Keratinocyte (primary cell): ENCODE measurements at regions not wholly inside any gene's neighbourhood (a gene's known extent, or its start where the extent isn't known, plus 50 kb on each side); places are given as distances from the start of the nearest gene placed in this dataset.
A peak's percentile ranks its signal among the peaks of the same experiment; 100 is the strongest.

Experiments used
- DNase-seq: peaks from one replicate; pipeline ENCODE4 v3.0.0-alpha.2; 2011; ENCODE audit warnings: low read depth, missing footprints, low spot score
- FAIRE-seq: peaks from 2 replicates; lab custom pipeline; 2011; peaks lifted over from hg19 to GRCh38; lab: Jason Lieb, UNC
- H2AFZ ChIP-seq: 2 replicates; pipeline ENCODE4 v1.6.0; 2012; ENCODE audit warnings: low read length, control low read depth, inconsistent platforms; ENCODE audit not compliant: control insufficient read depth
- H3K27ac ChIP-seq: 2 replicates; pipeline ENCODE4 v1.5.1; 2011; ENCODE audit warnings: low read length; ENCODE audit not compliant: control insufficient read depth, insufficient read depth
- H3K27me3 ChIP-seq: 3 replicates; pipeline ENCODE4 v1.6.0; 2011; ENCODE audit warnings: low read length; ENCODE audit not compliant: control insufficient read depth, insufficient read depth; ENCODE audit errors: extremely low read depth
- H3K36me3 ChIP-seq, 2 experiments: 2 replicates in 1 of 2; 3 replicates in 1 of 2; pipeline ENCODE4 v1.5.1; 2011; ENCODE audit warnings: low read length in 2 of 2, mild to moderate bottlenecking in 1 of 2; ENCODE audit not compliant: control insufficient read depth in 2 of 2, insufficient read depth in 2 of 2; ENCODE audit errors: extremely low read depth in 1 of 2
- H3K4me1 ChIP-seq: 3 replicates; pipeline ENCODE4 v1.5.1; 2011; ENCODE audit warnings: low read length; ENCODE audit not compliant: control insufficient read depth, insufficient read depth; ENCODE audit errors: extremely low read depth
- H3K4me2 ChIP-seq: 3 replicates; pipeline ENCODE4 v1.6.0; 2011; ENCODE audit warnings: low read depth, low read length; ENCODE audit not compliant: control insufficient read depth, insufficient read depth; ENCODE audit errors: extremely low read depth
- H3K4me3 ChIP-seq, 3 experiments: fragments of 200-600 bp in 1 of 3; sonication (generic) in 1 of 3; 2 replicates in 2 of 3; 3 replicates in 1 of 3; pipeline ENCODE4 v1.5.1; 2011 to 2016; ENCODE audit warnings: low read length in 3 of 3, mild to moderate bottlenecking in 3 of 3, control low read depth in 2 of 3, inconsistent platforms in 1 of 3, low read depth in 1 of 3, mixed read lengths in 1 of 3, mixed run types in 1 of 3, moderate library complexity in 1 of 3; ENCODE audit not compliant: control insufficient read depth in 2 of 3, insufficient read depth in 2 of 3; ENCODE audit errors: extremely low read depth in 1 of 3
- H3K79me2 ChIP-seq: 2 replicates; pipeline ENCODE4 v1.6.0; 2012; ENCODE audit warnings: low read length; ENCODE audit not compliant: control insufficient read depth, insufficient read depth
- H3K9ac ChIP-seq: 3 replicates; pipeline ENCODE4 v1.6.0; 2011; ENCODE audit warnings: low read length; ENCODE audit not compliant: control insufficient read depth, insufficient read depth; ENCODE audit errors: extremely low read depth
- H3K9me1 ChIP-seq: 3 replicates; pipeline ENCODE4 v1.6.0; 2011; ENCODE audit warnings: low read length; ENCODE audit not compliant: control insufficient read depth, insufficient read depth; ENCODE audit errors: extremely low read depth
- H3K9me3 ChIP-seq: 2 replicates; pipeline ENCODE4 v1.5.1; 2012; ENCODE audit warnings: low read depth, low read length; ENCODE audit not compliant: control insufficient read depth
- H4K20me1 ChIP-seq: 3 replicates; pipeline ENCODE4 v1.6.0; 2011; ENCODE audit warnings: low read length; ENCODE audit not compliant: control insufficient read depth, insufficient read depth; ENCODE audit errors: extremely low read depth
- EZH2 ChIP-seq: IDR thresholded peaks from one replicate; pipeline ENCODE4 v1.6.1; 2012; ENCODE audit warnings: inconsistent platforms, mild to moderate bottlenecking, low read length, moderate library complexity
- dilution Hi-C: fragments of 300-500 bp; cut with MboI; formaldehyde crosslinking; loops from one replicate; pipeline ENCODE4 v1.7.0; 2020; ENCODE audit warnings: low sequenced_read_pairs; ENCODE audit not compliant: extremely low pct_ligation_motif_present
- TF ChIP-seq, protein P1 (sequence below), 3 experiments: IDR thresholded peaks in 1 of 3; conservative IDR thresholded peaks in 1 of 3; optimal IDR thresholded peaks in 1 of 3; 2 replicates in 2 of 3; 3 replicates in 1 of 3; pipeline versions ENCODE3 to v1.5.1; 2011; ENCODE audit warnings: low read length in 3 of 3, mild to moderate bottlenecking in 3 of 3, moderate library complexity in 2 of 3, control low read depth in 1 of 3, inconsistent platforms in 1 of 3; ENCODE audit not compliant: insufficient read depth in 2 of 3; ENCODE audit errors: extremely low read depth in 1 of 3

DNA sequence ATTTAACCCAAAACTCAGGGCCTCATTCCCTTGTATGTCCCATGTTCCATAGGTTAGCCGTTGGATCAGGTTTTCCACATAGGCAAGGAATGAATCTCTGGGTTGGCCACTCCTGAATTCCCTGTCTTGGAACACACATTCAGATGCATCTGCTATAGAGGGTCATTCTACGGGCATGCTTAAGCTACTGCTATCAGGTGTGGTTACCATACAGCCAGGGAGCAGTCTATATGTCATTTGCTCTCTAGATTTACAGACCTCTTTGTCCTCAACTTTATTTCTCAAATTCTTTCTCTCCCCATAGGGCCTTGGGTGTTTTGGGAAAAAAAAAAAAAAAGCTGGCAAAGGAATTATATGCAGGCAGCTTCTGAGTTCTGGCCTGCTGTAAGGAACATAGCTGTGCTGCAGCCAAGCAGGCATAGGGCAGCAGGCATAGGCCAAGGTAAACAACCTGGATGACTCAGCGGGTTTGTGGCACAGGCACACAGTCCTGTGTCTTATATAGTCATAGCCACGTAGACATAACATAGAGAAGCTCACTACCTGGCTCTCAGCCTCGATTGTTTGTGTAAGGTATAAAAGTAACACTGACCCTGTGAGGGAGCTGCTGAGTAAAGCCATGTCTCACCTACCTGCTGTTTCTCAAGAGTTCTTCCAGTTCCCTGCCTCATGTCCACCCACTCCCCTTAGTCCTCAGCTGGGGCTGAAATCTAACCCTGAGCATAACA lies 141.5 kb downstream of the OSTF1 start:
- no peak overlapping the region for H3K4me2 ChIP-seq
- H3K27ac ChIP-seq = no peak overlapping the region
- no peaks in the 10 kb centered on the region for H3K36me3 ChIP-seq
- TF ChIP-seq, protein P1, sequence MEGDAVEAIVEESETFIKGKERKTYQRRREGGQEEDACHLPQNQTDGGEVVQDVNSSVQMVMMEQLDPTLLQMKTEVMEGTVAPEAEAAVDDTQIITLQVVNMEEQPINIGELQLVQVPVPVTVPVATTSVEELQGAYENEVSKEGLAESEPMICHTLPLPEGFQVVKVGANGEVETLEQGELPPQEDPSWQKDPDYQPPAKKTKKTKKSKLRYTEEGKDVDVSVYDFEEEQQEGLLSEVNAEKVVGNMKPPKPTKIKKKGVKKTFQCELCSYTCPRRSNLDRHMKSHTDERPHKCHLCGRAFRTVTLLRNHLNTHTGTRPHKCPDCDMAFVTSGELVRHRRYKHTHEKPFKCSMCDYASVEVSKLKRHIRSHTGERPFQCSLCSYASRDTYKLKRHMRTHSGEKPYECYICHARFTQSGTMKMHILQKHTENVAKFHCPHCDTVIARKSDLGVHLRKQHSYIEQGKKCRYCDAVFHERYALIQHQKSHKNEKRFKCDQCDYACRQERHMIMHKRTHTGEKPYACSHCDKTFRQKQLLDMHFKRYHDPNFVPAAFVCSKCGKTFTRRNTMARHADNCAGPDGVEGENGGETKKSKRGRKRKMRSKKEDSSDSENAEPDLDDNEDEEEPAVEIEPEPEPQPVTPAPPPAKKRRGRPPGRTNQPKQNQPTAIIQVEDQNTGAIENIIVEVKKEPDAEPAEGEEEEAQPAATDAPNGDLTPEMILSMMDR (optimal IDR thresholded peaks at IDR 0.05 in 1 of 3, IDR thresholded peaks at IDR 0.05 in 1 of 3, conservative IDR thresholded peaks at IDR 0.05 in 1 of 3; ENCODE audit: extremely low read depth in 1 of 3, insufficient read depth in 2 of 3, low read length in 3 of 3) = peak in 2 of 3 experiments; percentile 14 to 37
- no peak for TF ChIP-seq EZH2
- H4K20me1 ChIP-seq = no peaks in the 10 kb centered on the region
- DNase-seq (peak; percentile 45), FAIRE-seq (no peak)
- no peaks in the 10 kb centered on the region for H3K79me2 ChIP-seq
- H3K9me3 ChIP-seq = no peaks in the 10 kb centered on the region
- no peak overlapping the region for H3K4me3 ChIP-seq
- no peaks in the 10 kb centered on the region for H3K9me1 ChIP-seq
- H3K9ac ChIP-seq = no peak overlapping the region
- dilution Hi-C loops = no loop called here
- no peaks in the 10 kb centered on the region for H3K27me3 ChIP-seq
- no peaks in the 10 kb centered on the region for H3K4me1 ChIP-seq
- no peak overlapping the region for H2AFZ ChIP-seq

DNA sequence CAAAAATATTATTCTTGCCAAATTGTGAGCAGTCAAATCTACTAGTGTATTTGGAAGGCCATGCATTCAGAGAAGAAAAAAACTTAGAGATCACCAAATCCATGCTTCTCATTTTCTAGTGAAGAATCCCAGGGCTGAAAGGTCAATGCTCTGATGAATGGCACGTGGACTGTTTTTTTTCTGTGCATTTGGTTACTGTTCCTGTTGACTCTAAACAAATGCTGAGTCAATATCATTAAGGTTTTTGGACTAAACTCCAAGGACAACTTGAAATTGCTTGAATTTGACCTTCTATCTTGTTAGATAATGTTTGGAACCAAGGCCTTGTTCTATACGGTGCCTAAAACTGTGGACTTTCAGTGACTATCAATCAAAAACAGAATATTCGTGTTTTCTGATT lies 142.2 kb downstream of the OSTF1 start:
- TF ChIP-seq, protein P1 (optimal IDR thresholded peaks at IDR 0.05 in 1 of 3, IDR thresholded peaks at IDR 0.05 in 1 of 3, conservative IDR thresholded peaks at IDR 0.05 in 1 of 3; ENCODE audit: extremely low read depth in 1 of 3, insufficient read depth in 2 of 3, low read length in 3 of 3) = no peak
- TF ChIP-seq EZH2 = no peak
- Histone ChIP-seq H3K4me3 (no peak overlapping the region), H3K9ac (no peak overlapping the region), H3K27me3 (no peaks in the 10 kb centered on the region), H3K4me1 (no peaks in the 10 kb centered on the region), H3K4me2 (no peak overlapping the region), H2AFZ (no peak overlapping the region), H3K27ac (no peak overlapping the region), H4K20me1 (no peaks in the 10 kb centered on the region), H3K36me3 (no peaks in the 10 kb centered on the region), H3K9me3 (no peaks in the 10 kb centered on the region), H3K79me2 (no peaks in the 10 kb centered on the region), H3K9me1 (no peaks in the 10 kb centered on the region)
- no peak for FAIRE-seq
- dilution Hi-C loops = no loop called here
- DNase-seq = no peak
